AG04449 (cell line): ENCODE measurements at regions not wholly inside any gene's neighbourhood (a gene's known extent, or its start where the extent isn't known, plus 50 kb on each side); places are given as distances from the start of the nearest gene placed in this dataset.

Experiments used
- CTCF ChIA-PET: fragments of 350-600 bp; formaldehyde crosslinking; extraction: SDS; loops from one replicate; lab custom pipeline; 2021; ENCODE audit warnings: antibody characterized with exemption; lab: Yijun Ruan, JAX
- POLR2A ChIA-PET: fragments of 400-600, 350-600 bp; formaldehyde crosslinking; extraction: SDS; loops from one replicate; lab custom pipeline; 2020; ENCODE audit warnings: antibody characterized with exemption, inconsistent platforms; lab: Yijun Ruan, JAX
- DNase-seq: peaks from one replicate; pipeline ENCODE4 v3.0.0-alpha.2; 2010; ENCODE audit warnings: low read depth, low spot score
- H3K4me3 ChIP-seq: 2 replicates; pipeline ENCODE4 v1.5.1; 2011; ENCODE audit warnings: low read depth, mild to moderate bottlenecking, control low read depth, low read length
- CTCF ChIP-seq: IDR thresholded peaks from one replicate; pipeline ENCODE4 v1.5.1; 2011; ENCODE audit warnings: mild to moderate bottlenecking, moderate library complexity, low read length, control low read depth, inconsistent platforms; ENCODE audit not compliant: insufficient read depth; ENCODE audit errors: missing control alignments

- TF ChIP-seq CTCF: no peak
- no peak overlapping the region for H3K4me3 ChIP-seq
- DNase-seq: no peak
- ChIA-PET POLR2A (no interaction called here), CTCF (no interaction called here)
These were observed 360.5 kb upstream of the DAB1 start for GRCh38 chr1:57784356-57784755.

GRCh38 chr1:57782357-57782756 lies 358.5 kb upstream of the DAB1 start:
- no peak overlapping the region for H3K4me3 ChIP-seq
- POLR2A ChIA-PET: no interaction called here
- no peak for DNase-seq
- no peak for TF ChIP-seq CTCF
- CTCF ChIA-PET: no interaction called here

GRCh38 chr1:57772580-57773195 lies 348.8 kb upstream of the DAB1 start:
- H3K4me3 ChIP-seq: no peak overlapping the region
- no peak for TF ChIP-seq CTCF
- POLR2A ChIA-PET: no interaction called here
- CTCF ChIA-PET: no interaction called here
- no peak for DNase-seq

GRCh38 chr1:57770772-57771171 lies 346.9 kb upstream of the DAB1 start:
- ChIA-PET CTCF (interaction anchor here (1.1 kb wide), 1 partner anchor 939 kb away, joined by 3 read pairs; no protein-coding TSS in a partner anchor), POLR2A (no interaction called here)
- DNase-seq: no peak
- H3K4me3 ChIP-seq: no peak overlapping the region
- TF ChIP-seq CTCF: peak; percentile 14

GRCh38 chr1:57770236-57770635 lies 346.4 kb upstream of the DAB1 start:
- DNase-seq: no peak

GRCh38 chr1:57761628-57762027 lies 337.8 kb upstream of the DAB1 start:
- ChIA-PET POLR2A (no interaction called here), CTCF (no interaction called here)
- TF ChIP-seq CTCF: no peak
- no peak overlapping the region for H3K4me3 ChIP-seq
- no peak for DNase-seq

More at GRCh38 chr1:57770236-57770635, 346.4 kb upstream of the DAB1 start:
- ChIA-PET CTCF (no interaction called here), POLR2A (no interaction called here)
- TF ChIP-seq CTCF: no peak
- no peak overlapping the region for H3K4me3 ChIP-seq
